ENCODE measurements at regions not wholly inside any gene's neighbourhood (a gene's known extent, or its start where the extent isn't known, plus 50 kb on each side); places are given as distances from the start of the nearest gene placed in this dataset.
"Not testable (repeated sequence)": the region's sequence is repeated elsewhere in the genome, so short reads cannot be mapped to it uniquely, and the experiment has no call there.

DNA sequence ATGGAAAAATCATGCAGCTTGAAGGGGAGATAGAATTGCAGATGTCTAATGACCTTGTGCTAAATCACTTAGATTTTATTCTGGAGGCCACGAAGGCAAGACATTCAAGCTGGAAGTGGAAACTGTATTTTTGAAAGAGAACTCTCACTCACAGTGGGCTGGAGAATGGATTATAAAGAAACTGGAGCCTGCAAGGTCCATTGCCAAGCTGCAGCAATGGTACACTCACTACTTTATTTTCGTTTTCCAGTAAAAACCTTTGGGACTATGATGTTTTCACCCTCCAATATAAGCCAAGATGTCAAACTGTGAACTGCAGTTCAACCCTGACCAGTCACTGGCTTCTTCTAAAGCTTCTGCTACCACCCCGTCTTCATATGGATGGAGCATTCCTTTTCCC, 62.0 kb downstream of the SKIDA1 start:
- no peak for DNase-seq (ENCODE audit: low spot score)

DNA sequence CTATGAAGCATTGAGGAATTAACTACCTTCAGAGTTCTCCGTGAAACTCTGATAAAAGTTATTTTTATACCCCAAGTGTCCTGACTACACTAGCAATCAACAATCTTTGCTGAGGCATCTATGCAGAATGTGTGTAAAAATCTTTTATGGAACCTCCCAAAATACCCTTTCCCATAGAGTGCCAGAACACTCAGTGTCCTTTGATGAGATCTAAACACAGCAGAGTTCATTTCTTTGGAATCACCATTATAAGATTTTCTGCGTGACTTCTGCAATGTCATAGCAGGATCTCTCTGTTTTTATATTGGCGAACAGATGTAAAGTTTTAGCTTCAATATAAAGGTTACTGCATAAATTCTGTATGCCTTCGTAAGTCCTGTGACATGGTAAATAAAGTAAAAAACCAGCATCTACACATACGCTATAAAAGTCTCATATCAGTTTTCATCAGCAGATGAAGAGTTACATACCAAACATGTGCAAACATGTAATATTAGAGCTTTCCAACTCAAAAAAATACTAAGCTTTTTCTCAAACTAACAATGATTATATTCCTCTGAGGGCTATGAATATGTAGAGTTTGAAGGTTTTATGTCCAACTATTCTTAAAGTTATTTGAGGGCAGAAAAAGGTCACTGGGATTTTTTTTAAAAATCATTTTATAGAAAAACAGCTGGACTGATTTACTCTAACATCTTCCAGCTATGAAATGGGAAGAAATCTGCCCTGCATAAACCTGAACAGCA, 67.2 kb downstream of the SKIDA1 start:
- DNase-seq (ENCODE audit: low spot score): no peak

DNA sequence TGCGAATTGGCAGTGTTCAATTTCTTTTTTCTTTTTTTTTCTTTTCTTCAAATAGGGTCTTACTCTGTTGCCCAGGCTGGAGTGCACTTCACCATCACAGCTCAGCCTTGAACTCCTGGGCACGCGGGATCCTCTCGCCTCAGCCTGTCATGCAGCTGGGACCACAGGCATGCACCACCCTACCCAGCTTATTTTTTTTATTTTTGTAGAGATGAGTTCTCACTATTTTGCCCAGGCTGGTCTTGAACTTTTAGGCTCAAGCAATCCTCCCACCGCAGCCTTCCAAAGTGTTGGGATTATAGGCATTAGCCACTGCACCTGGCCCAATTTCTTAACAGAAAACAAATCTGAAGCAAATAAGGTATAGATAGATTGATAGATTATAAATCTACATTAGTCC, 69.3 kb downstream of the SKIDA1 start:
- no peak for DNase-seq (ENCODE audit: low spot score)

DNA sequence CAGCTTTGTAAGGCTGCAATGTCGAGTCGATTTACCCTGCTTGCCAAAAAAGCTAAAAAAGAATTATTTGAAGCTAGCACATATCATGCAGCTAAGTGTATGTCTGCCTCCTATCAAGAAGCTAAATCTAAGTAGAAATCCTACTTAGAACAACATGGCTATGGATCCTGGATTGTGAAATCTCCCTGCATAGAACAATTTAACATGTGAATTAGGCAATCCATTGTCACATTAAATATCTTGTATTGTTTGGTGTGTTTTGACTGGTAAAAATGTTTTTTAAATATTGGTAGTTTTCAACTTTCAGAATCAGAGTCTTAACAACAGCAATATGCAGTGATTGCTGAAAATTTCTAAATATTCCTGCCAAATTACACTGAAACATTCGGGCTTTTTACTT, 73.3 kb downstream of the SKIDA1 start:
- no peak for DNase-seq (ENCODE audit: low spot score)

DNA sequence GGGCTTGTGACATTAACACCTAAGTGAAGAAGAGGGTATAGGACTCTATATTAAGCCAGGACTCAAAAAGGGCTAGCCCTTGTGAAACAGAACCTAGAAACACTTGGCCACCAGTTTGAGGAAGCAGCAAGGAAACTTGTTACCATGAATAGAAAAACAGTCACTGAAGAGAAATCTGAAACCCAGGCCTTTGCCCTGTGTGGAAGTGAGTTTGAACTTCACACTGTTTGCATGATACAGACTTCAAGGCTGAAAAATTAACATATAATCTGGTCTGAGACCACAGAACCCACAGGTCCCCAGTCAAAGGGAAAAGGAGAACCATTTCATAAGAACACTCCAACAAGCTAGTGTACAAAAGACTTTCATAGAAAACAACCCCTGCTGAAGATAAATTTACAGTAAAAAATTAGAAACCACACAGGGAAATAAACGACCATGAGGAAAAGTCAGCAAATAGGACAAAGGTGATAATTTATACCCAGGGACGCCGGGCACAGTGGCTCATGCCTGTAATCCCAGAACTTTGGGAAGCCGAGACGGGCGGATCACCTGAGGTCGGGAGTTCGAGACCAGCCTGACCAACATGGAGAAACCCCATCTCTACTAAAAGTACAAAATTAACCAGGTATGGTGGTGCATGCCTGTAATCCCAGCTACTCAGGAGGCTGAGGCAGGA, 76.1 kb downstream of the SKIDA1 start:
- no peak for DNase-seq (ENCODE audit: low spot score)

- DNase-seq (ENCODE audit: low spot score): no peak
Measured at GRCh38 chr10:21445163-21445562, 80.3 kb downstream of the SKIDA1 start.

DNA sequence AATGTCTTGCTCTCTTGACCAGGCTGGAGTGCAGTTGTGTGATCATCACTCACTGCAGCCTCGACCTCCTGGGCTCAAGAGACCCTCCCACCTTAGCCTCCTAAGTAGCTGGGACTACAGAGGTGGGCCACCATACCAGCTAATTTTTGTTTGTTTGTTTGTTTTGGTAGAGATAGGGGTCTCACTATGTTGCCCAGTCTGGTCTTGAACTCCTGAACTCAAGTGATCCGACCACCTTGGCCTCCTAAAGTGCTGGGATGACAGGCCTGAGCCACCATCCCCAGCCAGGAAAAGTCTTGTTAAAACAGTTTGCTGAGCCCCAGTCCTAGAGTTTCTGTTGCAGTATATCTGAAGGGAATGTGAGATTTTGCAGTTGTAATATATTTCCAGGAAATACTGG, 83.9 kb downstream of the SKIDA1 start:
- DNase-seq (ENCODE audit: low spot score): no peak

DNA sequence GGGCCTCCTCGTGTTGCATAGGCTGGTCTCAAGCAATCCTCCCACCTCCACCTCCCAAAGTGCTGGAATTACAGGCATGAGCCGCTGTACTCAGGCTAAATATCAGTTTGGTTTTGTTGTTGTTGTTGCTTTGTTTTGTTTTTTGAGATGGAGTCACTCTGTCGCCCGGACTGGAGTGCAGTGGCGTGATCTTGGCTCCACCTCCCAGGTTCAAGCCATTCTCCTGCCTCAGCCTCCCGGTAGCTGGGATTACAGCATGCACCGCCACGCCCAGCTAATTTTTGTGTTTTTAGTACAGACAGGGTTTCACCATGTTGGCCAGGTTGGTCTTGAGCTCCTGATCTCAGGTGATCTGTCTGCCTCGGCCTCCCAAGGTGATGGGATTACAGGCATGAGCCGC, 86.6 kb downstream of the SKIDA1 start:
- DNase-seq (ENCODE audit: low spot score): not testable (repeated sequence)

GRCh38 chr10:21437770-21438382, 87.6 kb downstream of the SKIDA1 start:
- DNase-seq (ENCODE audit: low spot score): no peak

GRCh38 chr10:21432266-21432665, 93.2 kb downstream of the SKIDA1 start:
- no peak for DNase-seq (ENCODE audit: low spot score)

GRCh38 chr10:21431799-21432198, 93.7 kb downstream of the SKIDA1 start:
- no peak for DNase-seq (ENCODE audit: low spot score)

- no peak for DNase-seq (ENCODE audit: low spot score)
Measured at GRCh38 chr10:21427804-21428481, 97.5 kb downstream of the SKIDA1 start.

- peak; percentile 20 for DNase-seq (ENCODE audit: low spot score)
Measured at GRCh38 chr10:21424459-21424861, 101.0 kb downstream of the SKIDA1 start.

GRCh38 chr10:21423850-21424249, 101.6 kb downstream of the SKIDA1 start:
- DNase-seq (ENCODE audit: low spot score): no peak

GRCh38 chr10:21423338-21423737, 102.1 kb downstream of the SKIDA1 start:
- no peak for DNase-seq (ENCODE audit: low spot score)

DNA sequence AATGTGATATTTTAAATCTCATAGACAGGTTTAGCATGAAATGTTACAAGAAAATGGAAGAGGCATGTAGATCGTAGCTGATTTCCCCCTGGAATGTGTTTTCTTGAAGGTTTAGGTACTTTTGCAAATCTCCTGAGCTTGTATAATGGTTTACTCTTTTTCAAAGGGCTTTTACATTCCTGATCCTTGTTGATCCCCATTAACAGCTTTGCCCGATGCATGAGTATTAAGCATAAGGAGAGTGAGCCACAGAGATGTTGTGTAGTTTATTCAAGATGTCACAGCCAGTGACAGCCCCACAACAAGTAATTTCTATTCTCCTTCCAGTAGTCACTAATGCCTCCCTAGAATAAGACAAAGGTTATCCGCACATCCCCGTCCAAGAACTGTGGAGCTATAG, 103.7 kb downstream of the SKIDA1 start:
- DNase-seq (ENCODE audit: low spot score): no peak

DNA sequence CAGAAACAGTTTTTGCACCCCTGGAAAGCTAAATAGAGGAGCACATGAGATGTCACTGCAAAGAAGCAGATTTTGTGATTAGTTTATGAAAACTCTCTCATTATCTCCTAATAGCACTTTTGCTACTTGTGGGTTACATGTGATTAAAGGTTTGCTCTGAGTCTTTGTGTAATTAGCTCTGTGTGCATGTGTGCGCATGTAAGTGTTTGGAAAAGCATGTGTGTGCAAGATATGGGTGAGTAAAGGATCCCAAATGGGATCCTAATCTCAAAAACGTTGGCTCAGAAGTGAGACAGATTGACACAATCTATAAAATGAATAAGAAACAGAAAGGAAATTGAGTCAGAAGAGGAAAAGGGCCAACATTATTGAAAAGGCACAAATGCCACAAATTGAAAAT, 104.5 kb downstream of the SKIDA1 start:
- DNase-seq (ENCODE audit: low spot score): no peak

GRCh38 chr10:21418981-21419576, 106.4 kb downstream of the SKIDA1 start:
- DNase-seq (ENCODE audit: low spot score): not testable (repeated sequence)

DNA sequence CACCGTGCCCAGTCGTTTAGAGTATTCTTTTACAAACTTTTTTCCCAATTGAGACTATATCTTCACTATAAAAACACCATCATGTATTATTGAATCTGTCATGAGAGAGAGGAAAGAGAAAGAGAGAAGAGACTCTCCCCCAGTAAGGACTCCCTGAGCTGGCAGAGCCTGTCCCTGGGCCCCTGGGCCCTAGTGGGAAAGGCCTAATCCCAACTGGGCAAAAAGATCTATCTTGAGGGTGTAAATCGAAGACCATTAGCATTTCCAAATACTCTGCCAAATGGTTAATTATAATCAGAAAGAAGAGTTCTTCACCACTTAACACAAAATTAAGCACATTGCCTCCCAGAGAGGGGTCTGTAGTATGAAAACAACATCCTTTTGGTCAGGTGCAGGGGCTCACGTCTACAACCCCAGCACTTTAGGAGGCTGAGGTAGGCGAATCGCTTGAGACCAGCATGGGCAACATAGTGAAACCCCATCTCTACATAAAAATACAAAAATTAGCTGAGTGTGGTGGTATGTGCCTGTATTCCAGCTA, 108.2 kb downstream of the SKIDA1 start:
- no peak for DNase-seq (ENCODE audit: low spot score)

DNA sequence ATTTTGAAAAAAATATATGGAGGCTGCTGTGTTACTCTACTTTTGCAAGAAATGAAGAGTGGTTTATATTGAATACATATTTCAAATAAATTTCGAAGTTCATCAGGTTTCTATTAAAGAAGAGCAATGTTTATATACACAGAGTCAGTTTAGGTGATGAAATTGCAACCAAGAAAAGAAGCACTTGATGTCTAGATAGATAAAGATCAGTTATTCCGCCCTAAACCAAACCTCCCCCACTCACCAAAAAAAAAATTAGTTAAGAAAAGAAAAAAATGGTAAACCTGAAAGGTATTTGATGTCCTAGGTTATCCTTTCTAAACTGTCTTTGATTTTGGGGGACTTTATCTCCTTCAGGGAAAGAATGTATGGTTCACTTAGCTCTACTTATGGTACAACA, 111.8 kb downstream of the SKIDA1 start:
- no peak for DNase-seq (ENCODE audit: low spot score)

DNA sequence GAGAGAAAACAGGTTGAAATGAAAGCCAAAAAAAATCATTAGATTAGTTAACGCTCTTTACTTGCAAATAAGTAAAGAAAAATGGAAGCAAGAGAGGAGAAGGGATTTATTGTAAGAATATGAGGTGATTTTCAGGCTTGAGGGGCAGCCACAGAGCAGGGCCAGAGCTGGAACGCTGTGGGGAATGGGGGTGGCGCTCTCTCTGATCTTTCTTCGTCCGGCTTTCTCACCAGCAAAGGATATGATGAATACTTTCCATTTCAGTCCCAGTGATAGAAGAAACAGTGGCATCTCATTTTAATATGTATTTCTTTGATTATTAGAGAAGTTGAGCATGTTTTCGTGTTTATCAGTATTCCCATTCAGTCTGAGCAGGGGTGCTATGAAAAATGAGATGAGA, 112.2 kb downstream of the SKIDA1 start:
- DNase-seq (ENCODE audit: low spot score): no peak

- DNase-seq (ENCODE audit: low spot score): peak; percentile 23
Measured at GRCh38 chr10:21406595-21407193, 118.8 kb downstream of the SKIDA1 start.

Data from AG08396 (cell line).